DMS53 (cell line): ENCODE measurements at regions not wholly inside any gene's neighbourhood (a gene's known extent, or its start where the extent isn't known, plus 50 kb on each side); places are given as distances from the start of the nearest gene placed in this dataset.
"Not testable (repeated sequence)": the region's sequence is repeated elsewhere in the genome, so short reads cannot be mapped to it uniquely, and the experiment has no call there.

Source experiments
- DNase-seq: peaks from one replicate; lab custom pipeline; 2025; lab: John Stamatoyannopoulos, UW

DNA sequence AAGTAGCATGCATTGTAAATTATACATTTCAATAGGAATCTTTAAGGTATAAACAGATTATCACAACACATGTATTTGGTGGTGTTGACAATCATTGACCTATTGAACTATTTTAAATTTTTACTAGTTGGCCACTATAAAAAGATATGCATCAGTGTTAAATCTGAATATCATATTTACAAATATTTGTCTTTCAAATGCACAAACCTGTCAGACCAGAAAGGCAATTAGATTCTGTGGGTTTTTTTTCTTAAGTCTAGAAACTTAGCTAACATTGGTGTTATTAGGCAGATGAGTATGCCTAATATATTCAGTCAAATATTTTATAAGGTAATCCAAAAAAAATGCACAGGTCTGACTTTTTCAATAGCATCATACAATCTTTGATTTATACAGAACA lies 241.4 kb upstream of the DGKB start:
- DNase-seq: peak; percentile 49

- peak; percentile 12 for DNase-seq
Observed at GRCh38 chr7:15143121-15143520, 240.6 kb upstream of the DGKB start.

DNA sequence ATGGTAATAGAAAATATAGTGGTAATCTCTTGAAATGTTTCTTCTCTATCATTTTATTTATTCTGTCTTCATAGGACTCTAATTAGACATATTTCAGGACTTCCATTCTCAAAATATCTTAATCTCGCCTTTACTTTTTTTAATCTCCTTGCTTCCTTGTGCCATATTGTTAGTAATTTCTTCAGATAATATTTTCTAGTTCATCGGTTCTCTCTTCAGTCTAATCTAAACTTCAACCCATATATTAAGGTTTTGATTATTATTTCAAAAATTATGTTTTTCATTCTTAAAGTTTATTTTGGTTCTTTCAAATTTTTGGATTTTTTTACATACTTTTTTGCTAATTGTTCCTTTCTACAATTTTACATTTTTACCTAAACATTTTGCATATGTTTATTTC lies 237.9 kb upstream of the DGKB start:
- DNase-seq: no peak

GRCh38 chr7:15131661-15132060 lies 229.1 kb upstream of the DGKB start:
- DNase-seq: no peak

DNA sequence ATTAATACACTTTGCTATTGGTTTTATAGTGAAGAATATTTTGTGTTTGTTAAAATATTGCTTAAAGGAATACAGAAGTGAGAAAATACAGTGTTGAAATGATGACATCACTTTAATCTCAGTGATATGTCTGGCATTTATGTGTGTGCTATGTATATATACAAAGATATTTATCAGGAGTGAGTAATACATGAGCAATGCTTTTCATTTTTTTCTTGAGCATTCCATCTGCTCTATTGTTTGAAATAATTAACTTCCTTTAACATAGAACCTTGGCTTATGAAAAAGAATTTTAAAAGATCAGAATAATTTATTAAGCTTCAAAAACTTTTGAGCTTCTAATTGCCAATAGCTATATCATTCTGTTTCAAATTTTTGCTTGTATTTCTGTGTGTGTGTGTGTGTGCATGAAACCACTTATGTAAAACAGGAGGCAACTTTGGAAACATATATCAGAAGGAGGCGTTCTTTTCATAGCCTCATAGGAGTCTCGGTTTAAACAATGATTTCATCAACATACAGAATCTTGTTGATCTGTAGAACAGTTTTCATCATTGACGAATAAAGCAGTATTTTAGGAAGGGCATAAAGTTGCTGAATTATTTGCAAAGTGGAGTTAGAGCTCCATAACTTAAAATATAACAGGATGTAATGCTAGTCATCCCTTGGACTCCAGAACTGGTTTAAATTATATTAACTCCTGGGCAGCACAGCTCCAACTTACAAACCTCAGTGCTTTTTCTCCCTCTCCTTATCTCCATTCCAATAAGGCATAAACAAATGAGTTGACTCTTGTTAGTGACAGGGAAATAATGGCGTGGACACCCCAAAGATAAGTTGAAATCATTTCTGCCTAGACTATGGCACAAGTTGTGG lies 228.4 kb upstream of the DGKB start:
- peak; percentile 74 for DNase-seq

DNA sequence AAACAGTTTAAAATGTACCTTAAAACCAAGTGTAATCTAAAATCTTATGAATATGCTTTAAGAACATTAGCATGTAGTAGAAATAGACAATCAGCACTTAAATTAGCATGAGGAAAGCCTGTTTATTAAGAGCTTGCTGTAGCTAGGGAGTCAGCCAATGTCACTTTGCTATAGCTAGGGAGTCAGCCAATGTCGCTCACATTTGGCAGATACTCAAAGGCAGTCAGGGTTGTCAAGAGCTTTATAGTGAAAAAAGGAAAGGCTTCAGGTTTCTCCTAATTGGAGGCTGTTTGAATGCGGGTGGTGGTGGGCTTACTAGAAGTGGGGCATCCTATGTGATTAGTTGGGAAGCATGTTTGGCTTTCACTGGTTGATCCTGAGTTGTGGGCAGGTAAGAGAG lies 226.2 kb upstream of the DGKB start:
- peak; percentile 61 for DNase-seq

DNA sequence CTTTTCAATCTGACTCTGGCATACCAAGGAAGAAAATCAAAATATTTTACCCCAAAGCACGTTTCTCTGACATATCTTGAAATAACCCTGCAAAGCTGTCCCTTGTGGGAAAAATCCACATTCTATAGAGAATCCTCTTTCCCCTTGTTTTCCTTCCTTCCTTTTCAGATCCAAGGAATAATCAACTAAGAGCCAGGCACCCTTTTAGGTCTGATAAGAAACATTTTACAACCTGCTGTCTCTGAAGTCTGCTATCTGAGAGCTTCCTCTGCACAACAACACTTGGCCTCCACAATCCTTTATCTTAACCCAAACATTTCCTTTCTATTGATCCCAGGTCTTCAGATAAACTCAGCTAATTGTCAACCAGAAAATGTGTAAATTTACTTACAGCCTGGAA lies 224.1 kb upstream of the DGKB start:
- not testable (repeated sequence) for DNase-seq

DNA sequence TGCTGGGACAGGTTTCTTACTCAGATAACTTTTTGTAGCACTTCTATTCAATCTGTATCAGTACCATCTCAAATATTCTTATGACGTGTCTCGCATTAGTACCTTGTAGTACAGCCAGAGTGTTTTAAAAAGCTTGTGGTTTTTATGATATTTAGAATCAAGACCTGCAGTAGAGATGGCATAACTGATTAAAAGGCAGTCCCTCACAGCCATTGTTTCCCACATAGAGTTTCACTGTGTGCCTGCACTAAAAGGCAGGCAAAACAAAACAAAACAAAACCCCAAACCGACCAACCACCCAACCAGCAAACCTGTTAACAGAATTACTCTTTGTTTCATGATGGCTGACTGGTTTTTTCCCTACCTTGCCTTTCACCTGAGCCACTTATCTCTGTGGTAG lies 221.3 kb upstream of the DGKB start:
- no peak for DNase-seq

- no peak for DNase-seq
Observed at GRCh38 chr7:15113752-15114151, 211.2 kb upstream of the DGKB start.

- DNase-seq: no peak
Observed at GRCh38 chr7:15105711-15106110, 203.2 kb upstream of the DGKB start.

DNA sequence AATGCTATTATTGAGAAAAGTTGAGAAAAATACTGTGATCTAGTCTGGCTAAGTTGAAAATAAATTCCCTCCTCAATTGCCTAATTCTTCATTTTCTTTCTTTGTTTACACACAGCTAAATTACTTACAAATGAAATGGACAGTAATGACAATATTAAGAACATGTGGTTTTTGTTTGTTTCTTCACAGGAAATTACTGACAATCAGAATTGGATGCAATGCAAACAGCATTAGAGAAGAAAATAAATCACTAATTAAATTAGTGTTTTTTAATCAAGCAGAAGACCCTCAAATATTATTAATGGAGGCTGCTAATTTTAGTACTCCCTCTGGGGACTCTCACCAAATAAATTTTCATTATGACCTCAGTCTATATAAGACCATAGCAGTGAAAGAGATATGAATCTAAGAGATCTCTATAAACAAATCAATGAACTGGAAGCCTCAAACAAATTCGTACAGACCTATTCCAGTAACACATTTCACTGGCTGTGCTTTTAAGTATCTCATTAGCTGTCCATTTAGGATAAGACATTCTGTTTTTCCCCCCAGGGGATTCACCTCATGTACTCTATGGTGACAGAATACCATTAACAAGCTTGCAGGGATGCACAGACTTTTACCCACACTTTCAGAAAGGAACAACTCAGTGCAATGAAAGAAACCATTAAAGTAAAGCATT lies 202.0 kb upstream of the DGKB start:
- no peak for DNase-seq

- no peak for DNase-seq
Observed at GRCh38 chr7:15099074-15099473, 196.5 kb upstream of the DGKB start.

DNA sequence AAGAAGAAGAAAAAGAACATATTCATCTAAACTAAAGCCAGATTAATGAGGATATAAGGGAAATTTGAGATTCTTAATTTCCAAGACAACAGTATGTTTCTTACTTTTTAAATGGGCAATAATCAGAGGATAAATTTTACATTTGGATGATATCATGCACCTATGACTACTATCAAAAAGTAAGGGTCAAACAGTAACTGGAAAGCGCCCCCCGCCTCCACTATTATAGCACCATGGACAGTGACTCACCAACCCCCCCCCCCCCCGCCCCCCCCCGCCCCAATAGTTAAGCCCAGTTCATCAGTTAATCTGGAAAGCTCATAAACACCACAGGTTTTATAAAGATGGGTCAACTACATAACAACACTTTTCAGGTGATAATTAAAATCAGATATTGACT lies 194.3 kb upstream of the DGKB start:
- no peak for DNase-seq

DNA sequence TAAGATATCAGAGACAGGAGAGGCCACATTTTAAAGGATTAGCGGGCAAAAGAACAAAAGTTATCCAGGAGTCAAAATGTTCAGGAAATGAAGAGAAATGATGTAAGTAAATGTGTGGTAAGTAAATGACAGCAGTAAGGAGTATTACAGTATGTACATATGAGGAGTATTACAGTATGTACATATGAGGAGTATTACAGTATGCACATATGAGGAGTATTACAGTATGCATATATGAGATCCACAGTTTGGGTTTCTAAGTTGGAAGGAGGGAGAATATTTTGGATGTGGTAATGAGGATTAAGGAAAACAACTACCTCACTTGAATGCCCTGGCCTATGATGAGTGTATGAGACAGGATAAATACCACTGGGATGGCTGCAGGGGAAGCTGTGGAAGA lies 192.4 kb upstream of the DGKB start:
- DNase-seq: no peak

- peak; percentile 16 for DNase-seq
Observed at GRCh38 chr7:15087771-15088170, 185.2 kb upstream of the DGKB start.

DNA sequence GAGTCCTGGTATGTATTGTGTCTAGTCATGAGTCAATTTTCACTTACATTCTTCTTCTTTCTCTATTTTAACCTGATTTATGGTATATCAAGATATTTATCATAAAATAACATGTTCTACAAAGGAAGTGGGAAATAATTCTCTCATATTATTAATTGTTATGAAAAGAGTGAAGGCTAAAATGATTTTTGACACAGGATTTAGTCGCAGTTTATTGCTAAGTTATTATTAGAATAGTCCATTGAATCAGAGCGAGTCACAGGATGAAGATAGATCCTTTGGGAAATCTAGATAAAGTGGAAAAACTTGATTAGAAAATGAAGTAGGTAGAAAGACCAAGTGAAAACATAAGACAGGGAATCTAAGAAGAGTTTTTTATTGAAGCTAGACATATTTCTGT lies 184.3 kb upstream of the DGKB start:
- DNase-seq: no peak

GRCh38 chr7:15086131-15086611 lies 183.6 kb upstream of the DGKB start:
- no peak for DNase-seq

DNA sequence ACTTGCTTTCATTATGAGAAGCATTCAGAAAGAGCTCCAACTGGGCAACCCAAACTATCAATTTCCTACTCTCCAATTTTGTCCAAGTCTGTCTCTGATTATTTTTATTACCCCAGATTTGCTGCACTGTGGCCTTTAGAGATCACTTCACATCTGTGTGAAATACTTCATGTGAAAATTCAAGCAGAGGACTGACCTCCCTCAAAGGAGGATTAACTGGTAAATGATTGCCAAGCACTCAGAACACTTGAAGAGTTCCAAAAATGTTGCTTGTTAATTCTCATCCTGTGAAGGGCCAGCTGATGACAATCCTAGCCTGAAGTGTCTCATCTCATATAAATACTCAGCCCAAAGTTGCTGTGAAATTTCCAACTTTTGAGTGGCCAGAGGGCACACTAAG lies 182.8 kb upstream of the DGKB start:
- DNase-seq: peak; percentile 41

GRCh38 chr7:15084368-15084767 lies 181.8 kb upstream of the DGKB start:
- no peak for DNase-seq

DNA sequence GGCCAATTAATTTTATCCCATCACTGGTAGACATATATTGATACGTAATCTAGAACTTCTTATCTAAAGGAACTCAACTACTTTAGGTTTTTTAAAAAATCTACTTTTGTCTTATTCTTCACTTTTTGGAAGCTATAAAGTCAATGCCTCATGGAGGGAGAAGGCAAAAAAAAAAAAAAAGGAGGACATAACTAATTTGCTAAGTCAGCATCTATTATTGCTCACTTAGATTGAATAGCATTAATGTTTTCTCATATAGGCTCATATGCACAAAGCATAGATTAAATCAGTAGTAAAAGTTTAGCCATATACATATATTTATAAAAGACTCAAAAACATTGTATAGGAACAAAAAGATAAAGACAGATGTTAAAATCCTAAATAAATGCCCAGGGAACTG lies 179.3 kb upstream of the DGKB start:
- no peak for DNase-seq

DNA sequence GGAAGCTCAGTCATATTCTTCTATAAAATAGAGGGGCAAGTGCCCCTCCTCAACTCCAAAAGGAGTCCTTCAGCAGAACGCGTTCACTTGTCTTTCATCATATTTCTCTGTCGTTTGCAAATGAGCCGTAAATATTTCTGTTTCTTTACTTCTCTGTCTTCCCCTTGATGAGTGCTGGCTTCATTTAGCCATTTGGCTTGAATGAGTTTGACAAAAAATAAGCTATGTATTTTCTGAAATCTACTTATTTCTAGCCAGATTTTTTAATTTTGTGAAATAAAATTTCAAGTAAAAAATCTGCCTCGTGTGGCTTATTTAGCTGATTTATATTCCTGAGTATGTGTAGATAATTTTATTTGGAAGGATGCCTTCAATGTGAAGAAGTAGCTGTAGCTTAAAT lies 170.8 kb upstream of the DGKB start:
- DNase-seq: no peak

DNA sequence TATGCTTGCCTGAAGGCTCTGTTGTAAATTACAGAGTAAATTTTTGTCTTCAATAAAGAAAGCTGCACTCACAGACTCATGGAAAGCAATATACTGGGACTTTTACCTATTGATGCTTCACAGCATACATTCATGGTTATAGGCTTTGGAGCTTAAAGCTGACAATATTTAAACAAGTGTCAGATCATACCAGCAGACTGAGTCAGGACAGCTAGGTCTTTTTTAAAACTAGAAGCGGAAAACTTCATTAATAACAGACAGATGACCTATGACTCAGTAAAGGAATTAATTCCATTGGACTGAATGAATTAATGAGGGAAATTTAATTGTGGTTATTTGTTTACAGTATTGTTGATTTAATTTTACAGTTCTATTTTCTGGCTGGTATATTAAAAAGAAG lies 165.8 kb upstream of the DGKB start:
- DNase-seq: no peak

DNA sequence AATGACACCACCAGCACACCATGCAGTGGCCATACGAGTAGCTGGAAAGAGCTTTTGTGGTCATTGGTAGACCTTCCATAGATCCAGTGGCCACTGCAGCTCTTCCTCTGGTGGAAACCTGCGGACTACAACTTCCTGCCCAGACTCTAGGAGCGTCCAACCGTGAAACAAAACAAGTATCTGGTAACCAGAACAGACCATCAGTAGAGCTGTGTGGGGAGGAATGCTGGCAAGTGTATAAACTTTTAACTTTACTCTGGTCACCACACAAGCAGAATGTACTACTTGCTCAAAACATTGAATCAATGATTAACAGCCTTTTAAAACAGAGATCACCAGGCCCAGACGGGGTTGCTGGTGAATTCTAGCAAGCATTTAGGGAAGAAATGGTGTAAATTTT lies 154.7 kb upstream of the DGKB start:
- DNase-seq: peak; percentile 65
